ENCODE measurements at regions not wholly inside any gene's neighbourhood (a gene's known extent, or its start where the extent isn't known, plus 50 kb on each side); places are given as distances from the start of the nearest gene placed in this dataset.

- Histone ChIP-seq H3K4me2 (no peak overlapping the region), H2AFZ (no peak overlapping the region), H4K20me1 (ENCODE audit: insufficient read depth, poor library complexity, severe bottlenecking) (no peaks in the 10 kb centered on the region), H3K27me3 (no peaks in the 10 kb centered on the region), H3K4me3 (no peak overlapping the region), H3K27ac (no peak overlapping the region), H3K79me2 (no peaks in the 10 kb centered on the region), H3K36me3 (replicated peaks; ENCODE audit: insufficient read depth, low read depth) (no peaks in the 10 kb centered on the region), H3K9me3 (ENCODE audit: low read depth) (no peaks in the 10 kb centered on the region), H3K9me2 (replicated peaks; ENCODE audit: insufficient read depth) (no peaks in the 10 kb centered on the region), H3K4me1 (ENCODE audit: insufficient read depth) (no peaks in the 10 kb centered on the region)
- TF ChIP-seq CTCF (IDR thresholded peaks at IDR 0.05; ENCODE audit: poor library complexity) (no peak), EZH2phosphoT487 (IDR thresholded peaks at IDR 0.05; ENCODE audit: low read depth, severe bottlenecking, unreplicated experiment) (no peak), EZH2 (IDR thresholded peaks at IDR 0.05; ENCODE audit: borderline replicate concordance) (no peak)
- no peak for DNase-seq (ENCODE audit: low spot score)
Measured at GRCh38 chr6:140364916-140365315, 990.5 kb upstream of the CITED2 start.

- no peaks in the 10 kb centered on the region for H3K27me3 ChIP-seq
- H3K79me2 ChIP-seq: no peaks in the 10 kb centered on the region
- H3K4me1 ChIP-seq (ENCODE audit: insufficient read depth): no peaks in the 10 kb centered on the region
- H3K36me3 ChIP-seq (replicated peaks; ENCODE audit: insufficient read depth, low read depth): no peaks in the 10 kb centered on the region
- 46% methylated on average over 3 of the region's 3 CpGs for WGBS (ENCODE audit: low lambda C conversion rate, missing lambda C conversion rate)
- no peak for DNase-seq (ENCODE audit: low spot score)
- no peak overlapping the region for H3K4me3 ChIP-seq
- no peak overlapping the region for H2AFZ ChIP-seq
- no peaks in the 10 kb centered on the region for H3K9me3 ChIP-seq (ENCODE audit: low read depth)
- H3K27ac ChIP-seq: no peak overlapping the region
- H3K9me2 ChIP-seq (replicated peaks; ENCODE audit: insufficient read depth): no peaks in the 10 kb centered on the region
- no peaks in the 10 kb centered on the region for H4K20me1 ChIP-seq (ENCODE audit: insufficient read depth, poor library complexity, severe bottlenecking)
- TF ChIP-seq EZH2phosphoT487 (IDR thresholded peaks at IDR 0.05; ENCODE audit: low read depth, severe bottlenecking, unreplicated experiment) (no peak), EZH2 (IDR thresholded peaks at IDR 0.05; ENCODE audit: borderline replicate concordance) (no peak), CTCF (IDR thresholded peaks at IDR 0.05; ENCODE audit: poor library complexity) (no peak)
- no peak overlapping the region for H3K4me2 ChIP-seq
Measured at GRCh38 chr6:140360651-140361050, 986.2 kb upstream of the CITED2 start.

- no peaks in the 10 kb centered on the region for H3K9me2 ChIP-seq (replicated peaks; ENCODE audit: insufficient read depth)
- no peaks in the 10 kb centered on the region for H4K20me1 ChIP-seq (ENCODE audit: insufficient read depth, poor library complexity, severe bottlenecking)
- WGBS (ENCODE audit: low lambda C conversion rate, missing lambda C conversion rate): 96% methylated on average over 1 of the region's 1 CpG
- H3K27me3 ChIP-seq: no peaks in the 10 kb centered on the region
- H3K9me3 ChIP-seq (ENCODE audit: low read depth): no peaks in the 10 kb centered on the region
- H3K79me2 ChIP-seq: no peaks in the 10 kb centered on the region
- H2AFZ ChIP-seq: no peak overlapping the region
- no peak overlapping the region for H3K4me3 ChIP-seq
- H3K27ac ChIP-seq: no peak overlapping the region
- no peak overlapping the region for H3K4me2 ChIP-seq
- H3K4me1 ChIP-seq (ENCODE audit: insufficient read depth): no peaks in the 10 kb centered on the region
- H3K36me3 ChIP-seq (replicated peaks; ENCODE audit: insufficient read depth, low read depth): no peaks in the 10 kb centered on the region
- no peak for DNase-seq (ENCODE audit: low spot score)
- TF ChIP-seq EZH2 (IDR thresholded peaks at IDR 0.05; ENCODE audit: borderline replicate concordance): no peak
- TF ChIP-seq EZH2phosphoT487 (IDR thresholded peaks at IDR 0.05; ENCODE audit: low read depth, severe bottlenecking, unreplicated experiment): no peak
- TF ChIP-seq CTCF (IDR thresholded peaks at IDR 0.05; ENCODE audit: poor library complexity): no peak
Measured at GRCh38 chr6:140355476-140355875, 981.0 kb upstream of the CITED2 start.

- no peaks in the 10 kb centered on the region for H3K9me2 ChIP-seq (replicated peaks; ENCODE audit: insufficient read depth)
- no peak for DNase-seq (ENCODE audit: low spot score)
- 77% methylated on average over 1 of the region's 1 CpG for WGBS (ENCODE audit: low lambda C conversion rate, missing lambda C conversion rate)
- TF ChIP-seq EZH2 (IDR thresholded peaks at IDR 0.05; ENCODE audit: borderline replicate concordance) (no peak), EZH2phosphoT487 (IDR thresholded peaks at IDR 0.05; ENCODE audit: low read depth, severe bottlenecking, unreplicated experiment) (no peak), CTCF (IDR thresholded peaks at IDR 0.05; ENCODE audit: poor library complexity) (no peak)
- no peaks in the 10 kb centered on the region for H3K9me3 ChIP-seq (ENCODE audit: low read depth)
- H3K4me3 ChIP-seq: no peak overlapping the region
- no peak overlapping the region for H3K27ac ChIP-seq
- no peak overlapping the region for H3K4me2 ChIP-seq
- no peaks in the 10 kb centered on the region for H3K36me3 ChIP-seq (replicated peaks; ENCODE audit: insufficient read depth, low read depth)
- H3K27me3 ChIP-seq: no peaks in the 10 kb centered on the region
- H3K4me1 ChIP-seq (ENCODE audit: insufficient read depth): no peaks in the 10 kb centered on the region
- no peaks in the 10 kb centered on the region for H3K79me2 ChIP-seq
- no peak overlapping the region for H2AFZ ChIP-seq
- H4K20me1 ChIP-seq (ENCODE audit: insufficient read depth, poor library complexity, severe bottlenecking): no peaks in the 10 kb centered on the region
Measured at GRCh38 chr6:140354296-140354695, 979.8 kb upstream of the CITED2 start.

Measured in hepatocyte (in vitro differentiated cells).